Keratinocyte (primary cell): ENCODE measurements at regions not wholly inside any gene's neighbourhood (a gene's known extent, or its start where the extent isn't known, plus 50 kb on each side); places are given as distances from the start of the nearest gene placed in this dataset.

Experiments
- DNase-seq: peaks from one replicate; pipeline ENCODE4 v3.0.0-alpha.2; 2011; ENCODE audit warnings: low read depth, missing footprints, low spot score
- FAIRE-seq: peaks from 2 replicates; lab custom pipeline; 2011; peaks lifted over from hg19 to GRCh38; lab: Jason Lieb, UNC
- H2AFZ ChIP-seq: 2 replicates; pipeline ENCODE4 v1.6.0; 2012; ENCODE audit warnings: low read length, control low read depth, inconsistent platforms; ENCODE audit not compliant: control insufficient read depth
- H3K27ac ChIP-seq: 2 replicates; pipeline ENCODE4 v1.5.1; 2011; ENCODE audit warnings: low read length; ENCODE audit not compliant: control insufficient read depth, insufficient read depth
- H3K27me3 ChIP-seq: 3 replicates; pipeline ENCODE4 v1.6.0; 2011; ENCODE audit warnings: low read length; ENCODE audit not compliant: control insufficient read depth, insufficient read depth; ENCODE audit errors: extremely low read depth
- H3K36me3 ChIP-seq, 2 experiments: 2 replicates in 1 of 2; 3 replicates in 1 of 2; pipeline ENCODE4 v1.5.1; 2011; ENCODE audit warnings: low read length in 2 of 2, mild to moderate bottlenecking in 1 of 2; ENCODE audit not compliant: control insufficient read depth in 2 of 2, insufficient read depth in 2 of 2; ENCODE audit errors: extremely low read depth in 1 of 2
- H3K4me1 ChIP-seq: 3 replicates; pipeline ENCODE4 v1.5.1; 2011; ENCODE audit warnings: low read length; ENCODE audit not compliant: control insufficient read depth, insufficient read depth; ENCODE audit errors: extremely low read depth
- H3K4me2 ChIP-seq: 3 replicates; pipeline ENCODE4 v1.6.0; 2011; ENCODE audit warnings: low read depth, low read length; ENCODE audit not compliant: control insufficient read depth, insufficient read depth; ENCODE audit errors: extremely low read depth
- H3K4me3 ChIP-seq, 3 experiments: fragments of 200-600 bp in 1 of 3; sonication (generic) in 1 of 3; 2 replicates in 2 of 3; 3 replicates in 1 of 3; pipeline ENCODE4 v1.5.1; 2011 to 2016; ENCODE audit warnings: low read length in 3 of 3, mild to moderate bottlenecking in 3 of 3, control low read depth in 2 of 3, inconsistent platforms in 1 of 3, low read depth in 1 of 3, mixed read lengths in 1 of 3, mixed run types in 1 of 3, moderate library complexity in 1 of 3; ENCODE audit not compliant: control insufficient read depth in 2 of 3, insufficient read depth in 2 of 3; ENCODE audit errors: extremely low read depth in 1 of 3
- H3K79me2 ChIP-seq: 2 replicates; pipeline ENCODE4 v1.6.0; 2012; ENCODE audit warnings: low read length; ENCODE audit not compliant: control insufficient read depth, insufficient read depth
- H3K9ac ChIP-seq: 3 replicates; pipeline ENCODE4 v1.6.0; 2011; ENCODE audit warnings: low read length; ENCODE audit not compliant: control insufficient read depth, insufficient read depth; ENCODE audit errors: extremely low read depth
- H3K9me1 ChIP-seq: 3 replicates; pipeline ENCODE4 v1.6.0; 2011; ENCODE audit warnings: low read length; ENCODE audit not compliant: control insufficient read depth, insufficient read depth; ENCODE audit errors: extremely low read depth
- H3K9me3 ChIP-seq: 2 replicates; pipeline ENCODE4 v1.5.1; 2012; ENCODE audit warnings: low read depth, low read length; ENCODE audit not compliant: control insufficient read depth
- H4K20me1 ChIP-seq: 3 replicates; pipeline ENCODE4 v1.6.0; 2011; ENCODE audit warnings: low read length; ENCODE audit not compliant: control insufficient read depth, insufficient read depth; ENCODE audit errors: extremely low read depth
- CTCF ChIP-seq, 3 experiments: IDR thresholded peaks in 1 of 3; conservative IDR thresholded peaks in 1 of 3; optimal IDR thresholded peaks in 1 of 3; 2 replicates in 2 of 3; 3 replicates in 1 of 3; pipeline versions ENCODE3 to v1.5.1; 2011; ENCODE audit warnings: low read length in 3 of 3, mild to moderate bottlenecking in 3 of 3, moderate library complexity in 2 of 3, control low read depth in 1 of 3, inconsistent platforms in 1 of 3; ENCODE audit not compliant: insufficient read depth in 2 of 3; ENCODE audit errors: extremely low read depth in 1 of 3
- EZH2 ChIP-seq: IDR thresholded peaks from one replicate; pipeline ENCODE4 v1.6.1; 2012; ENCODE audit warnings: inconsistent platforms, mild to moderate bottlenecking, low read length, moderate library complexity
- dilution Hi-C: fragments of 300-500 bp; cut with MboI; formaldehyde crosslinking; loops from one replicate; pipeline ENCODE4 v1.7.0; 2020; ENCODE audit warnings: low sequenced_read_pairs; ENCODE audit not compliant: extremely low pct_ligation_motif_present

GRCh38 chr16:51262428-51262827 lies 111.4 kb upstream of the SALL1 start:
- H3K27me3 ChIP-seq, result no peaks in the 10 kb centered on the region
- H3K9ac ChIP-seq, result no peak overlapping the region
- TF ChIP-seq EZH2 (no peak), CTCF (optimal IDR thresholded peaks at IDR 0.05 in 1 of 3, IDR thresholded peaks at IDR 0.05 in 1 of 3, conservative IDR thresholded peaks at IDR 0.05 in 1 of 3; ENCODE audit: extremely low read depth in 1 of 3, insufficient read depth in 2 of 3, low read length in 3 of 3) (no peak)
- dilution Hi-C loops, result no loop called here
- no peaks in the 10 kb centered on the region for H3K79me2 ChIP-seq
- no peak for FAIRE-seq
- no peak overlapping the region for H3K4me3 ChIP-seq
- no peaks in the 10 kb centered on the region for H4K20me1 ChIP-seq
- H3K36me3 ChIP-seq, result no peaks in the 10 kb centered on the region
- no peak for DNase-seq
- H3K4me1 ChIP-seq, result no peaks in the 10 kb centered on the region
- no peaks in the 10 kb centered on the region for H3K9me3 ChIP-seq
- no peaks in the 10 kb centered on the region for H3K9me1 ChIP-seq
- no peak overlapping the region for H2AFZ ChIP-seq
- H3K27ac ChIP-seq, result no peak overlapping the region
- H3K4me2 ChIP-seq, result no peak overlapping the region

GRCh38 chr16:51261919-51262318 lies 110.8 kb upstream of the SALL1 start:
- no peaks in the 10 kb centered on the region for H3K27me3 ChIP-seq
- TF ChIP-seq EZH2, result no peak
- TF ChIP-seq CTCF (optimal IDR thresholded peaks at IDR 0.05 in 1 of 3, IDR thresholded peaks at IDR 0.05 in 1 of 3, conservative IDR thresholded peaks at IDR 0.05 in 1 of 3; ENCODE audit: extremely low read depth in 1 of 3, insufficient read depth in 2 of 3, low read length in 3 of 3), result no peak
- no peak overlapping the region for H3K4me3 ChIP-seq
- dilution Hi-C loops, result no loop called here
- H3K36me3 ChIP-seq, result no peaks in the 10 kb centered on the region
- no peaks in the 10 kb centered on the region for H4K20me1 ChIP-seq
- no peaks in the 10 kb centered on the region for H3K79me2 ChIP-seq
- H3K9me3 ChIP-seq, result no peaks in the 10 kb centered on the region
- H3K9ac ChIP-seq, result no peak overlapping the region
- H3K27ac ChIP-seq, result no peak overlapping the region
- no peaks in the 10 kb centered on the region for H3K4me1 ChIP-seq
- H3K9me1 ChIP-seq, result no peaks in the 10 kb centered on the region
- no peak for FAIRE-seq
- H2AFZ ChIP-seq, result no peak overlapping the region
- no peak for DNase-seq
- H3K4me2 ChIP-seq, result no peak overlapping the region
